ENCODE measurements at regions not wholly inside any gene's neighbourhood (a gene's known extent, or its start where the extent isn't known, plus 50 kb on each side); places are given as distances from the start of the nearest gene placed in this dataset.

DNA sequence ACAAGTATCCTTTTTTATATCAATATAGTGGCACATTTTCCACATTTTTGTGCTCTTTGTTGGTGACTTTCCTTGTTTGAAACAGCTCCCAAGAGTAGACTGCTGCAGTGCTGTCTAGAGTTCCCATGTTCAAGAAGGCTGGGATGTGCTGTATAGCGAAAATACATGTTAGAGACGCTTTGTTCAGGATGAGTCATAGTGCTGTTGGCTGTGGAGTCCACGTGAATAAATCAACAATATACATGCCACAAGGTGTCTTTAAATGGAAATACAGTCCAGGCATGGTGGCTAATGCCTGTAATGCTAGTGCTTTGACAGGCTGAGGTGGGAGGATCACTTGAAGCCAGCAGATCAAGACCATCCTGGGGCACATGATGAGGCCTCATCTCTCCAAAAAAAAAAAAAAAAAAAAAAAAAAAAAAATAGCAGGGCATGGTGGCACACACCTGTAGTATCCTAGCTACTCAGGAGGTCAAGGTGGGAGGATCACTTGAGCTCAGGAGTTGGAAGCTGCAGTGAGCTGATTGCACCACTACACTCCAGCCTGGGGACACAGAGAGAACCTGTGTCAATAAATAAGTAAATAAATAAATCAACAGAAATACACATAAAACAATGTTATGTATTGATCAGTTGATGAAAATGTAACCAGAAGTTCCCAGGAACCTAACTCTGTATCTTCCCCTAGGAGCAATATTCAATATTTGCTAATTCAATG is 256.8 kb upstream of the STS start:
- DNase-seq (ENCODE audit: low read depth in 1 of 2, low spot score in 1 of 2) = no peak
- in situ Hi-C loops (cut with HindIII; ENCODE audit: low pct_unique_long_range_greater_than_20kb, low sequenced_read_pairs) = no loop called here
- no peak for TF ChIP-seq JUND (IDR thresholded peaks at IDR 0.05; ENCODE audit: low read depth)

DNA sequence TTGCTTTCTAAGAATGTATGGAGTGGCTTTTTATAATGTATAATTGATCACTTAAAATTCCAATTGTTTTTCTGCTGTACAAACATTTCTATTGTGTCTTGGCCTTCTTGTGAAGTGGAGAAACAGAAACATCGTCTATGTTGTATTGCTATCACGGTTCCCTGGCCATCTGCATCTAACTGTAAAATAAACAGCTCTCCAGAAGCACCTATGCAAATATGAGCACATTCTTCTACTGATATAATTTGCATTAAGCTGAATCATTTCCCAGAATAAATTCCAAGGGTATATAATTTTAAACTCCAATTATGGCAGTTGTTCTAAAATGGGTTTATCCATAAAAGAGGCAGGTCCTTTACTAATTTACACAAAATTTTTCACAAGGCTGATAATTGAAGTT is 261.6 kb upstream of the STS start:
- no peak for DNase-seq (ENCODE audit: low read depth in 1 of 2, low spot score in 1 of 2)

DNA sequence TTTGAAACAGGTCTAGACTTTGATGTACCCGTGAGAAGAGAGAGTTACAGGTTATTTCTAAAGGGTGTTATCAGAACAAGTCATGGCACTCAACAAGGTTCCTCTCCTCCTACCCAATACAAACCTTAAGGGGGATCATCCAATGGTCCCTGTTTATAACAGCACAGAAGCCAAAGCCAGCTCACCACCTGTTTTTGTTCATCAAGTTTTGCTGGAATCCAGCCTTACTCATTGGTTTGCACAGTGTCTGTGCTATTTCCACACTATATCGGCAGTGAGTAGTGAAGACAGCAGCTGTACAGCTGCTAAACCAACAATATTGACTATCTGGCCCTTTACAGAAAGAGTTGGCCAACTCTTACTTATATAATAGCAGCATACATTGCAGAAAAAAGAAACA is 262.1 kb upstream of the STS start:
- no peak for TF ChIP-seq JUND (IDR thresholded peaks at IDR 0.05; ENCODE audit: low read depth)
- in situ Hi-C loops (cut with HindIII; ENCODE audit: low pct_unique_long_range_greater_than_20kb, low sequenced_read_pairs) = no loop called here
- no peak for DNase-seq (ENCODE audit: low read depth in 1 of 2, low spot score in 1 of 2)

More for the DNA sequence above, 261.6 kb upstream of the STS start:
- in situ Hi-C loops (cut with HindIII; ENCODE audit: low pct_unique_long_range_greater_than_20kb, low sequenced_read_pairs) = no loop called here
- no peak for TF ChIP-seq JUND (IDR thresholded peaks at IDR 0.05; ENCODE audit: low read depth)

DNA sequence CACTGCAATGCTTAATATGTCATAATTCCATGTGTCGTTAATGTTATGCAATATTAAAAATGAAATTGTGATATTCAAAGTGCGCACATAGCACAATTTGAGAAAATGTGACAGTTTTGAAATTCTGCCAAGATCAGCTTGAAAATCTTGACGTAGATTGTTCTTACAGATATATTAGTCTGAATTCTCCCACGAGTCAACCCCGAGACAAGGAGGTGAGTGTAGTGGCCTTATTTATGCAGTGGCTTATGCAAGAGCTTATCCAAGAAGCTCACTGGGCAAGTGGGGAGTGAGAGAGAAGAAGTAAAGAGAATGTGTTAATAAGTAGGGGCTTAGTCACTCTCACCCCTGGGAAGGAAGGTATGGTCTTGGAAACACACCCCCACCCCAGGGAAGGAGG is 286.1 kb upstream of the STS start:
- no peak for TF ChIP-seq JUND (IDR thresholded peaks at IDR 0.05; ENCODE audit: low read depth)
- in situ Hi-C loops (cut with HindIII; ENCODE audit: low pct_unique_long_range_greater_than_20kb, low sequenced_read_pairs) = no loop called here
- no peak for DNase-seq (ENCODE audit: low read depth in 1 of 2, low spot score in 1 of 2)

DNA sequence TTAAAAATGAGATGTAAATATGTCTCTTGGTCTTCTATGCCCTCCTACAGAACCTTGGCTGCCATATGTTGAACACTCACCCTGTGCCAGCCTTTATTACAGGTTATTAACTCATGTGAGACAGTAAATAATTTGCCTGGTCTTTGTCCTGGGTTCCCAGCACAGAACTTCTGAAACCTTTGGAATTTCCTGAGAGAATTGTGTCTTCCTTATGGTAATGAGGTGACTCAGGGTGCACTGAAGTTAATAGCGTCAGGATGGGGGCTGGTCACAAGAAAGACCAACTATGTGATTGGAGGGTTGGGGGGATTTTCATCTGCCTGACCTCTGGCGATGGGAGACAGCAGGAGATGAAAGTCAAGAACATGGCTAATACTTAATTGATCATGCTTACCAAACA is 289.8 kb upstream of the STS start:
- TF ChIP-seq JUND (IDR thresholded peaks at IDR 0.05; ENCODE audit: low read depth) = no peak
- no peak for DNase-seq (ENCODE audit: low read depth in 1 of 2, low spot score in 1 of 2)
- in situ Hi-C loops (cut with HindIII; ENCODE audit: low pct_unique_long_range_greater_than_20kb, low sequenced_read_pairs) = no loop called here

GRCh38 chrX:6856471-6856870 is 291.0 kb upstream of the STS start:
- in situ Hi-C loops (cut with HindIII; ENCODE audit: low pct_unique_long_range_greater_than_20kb, low sequenced_read_pairs) = no loop called here
- TF ChIP-seq JUND (IDR thresholded peaks at IDR 0.05; ENCODE audit: low read depth) = no peak
- DNase-seq (ENCODE audit: low read depth in 1 of 2, low spot score in 1 of 2) = no peak

DNA sequence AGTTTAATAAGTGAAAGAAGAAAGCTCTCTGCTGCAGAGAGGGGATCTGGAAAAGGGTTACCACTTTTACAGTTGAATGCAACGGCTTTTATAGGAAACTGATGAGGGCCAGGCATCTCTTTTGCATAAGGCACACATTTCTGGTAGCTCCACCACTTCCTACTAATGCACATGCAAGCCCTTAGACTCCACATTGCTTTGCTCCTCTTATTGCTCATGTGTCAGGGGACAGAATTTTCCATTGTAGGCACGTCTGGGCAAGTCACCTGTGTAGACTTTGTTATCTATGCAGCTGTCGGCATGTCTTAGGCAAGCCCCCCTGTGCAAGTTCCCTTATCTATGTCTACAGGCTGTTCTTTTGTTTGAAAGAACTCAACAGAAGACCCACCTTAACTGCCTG is 294.6 kb upstream of the STS start:
- no peak for TF ChIP-seq JUND (IDR thresholded peaks at IDR 0.05; ENCODE audit: low read depth)

GRCh38 chrX:6852121-6852520 is 295.4 kb upstream of the STS start:
- in situ Hi-C loops (cut with HindIII; ENCODE audit: low pct_unique_long_range_greater_than_20kb, low sequenced_read_pairs) = no loop called here
- TF ChIP-seq JUND (IDR thresholded peaks at IDR 0.05; ENCODE audit: low read depth) = no peak
- no peak for DNase-seq (ENCODE audit: low read depth in 1 of 2, low spot score in 1 of 2)

More for the DNA sequence above, 294.6 kb upstream of the STS start:
- in situ Hi-C loops (cut with HindIII; ENCODE audit: low pct_unique_long_range_greater_than_20kb, low sequenced_read_pairs) = no loop called here
- no peak for DNase-seq (ENCODE audit: low read depth in 1 of 2, low spot score in 1 of 2)

DNA sequence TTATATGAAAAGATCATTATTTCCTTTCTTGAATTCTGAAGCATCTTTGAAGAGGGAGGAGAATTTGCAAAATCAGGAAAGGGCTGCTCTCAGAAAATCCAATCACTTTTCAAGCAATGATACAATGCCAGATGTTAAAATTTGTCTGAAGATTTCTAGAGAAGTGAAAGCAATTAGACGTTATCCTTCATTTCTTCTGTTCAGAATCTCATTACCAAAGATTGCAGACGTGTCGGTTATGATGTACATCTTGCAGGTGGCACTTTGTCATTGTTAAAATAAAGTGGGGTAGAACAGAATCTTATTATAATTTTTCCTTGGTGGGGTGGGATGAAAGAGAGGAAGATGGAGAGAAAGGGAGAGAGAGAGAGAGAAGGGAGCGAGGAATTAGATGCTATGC is 296.4 kb upstream of the STS start:
- TF ChIP-seq JUND (IDR thresholded peaks at IDR 0.05; ENCODE audit: low read depth) = no peak
- no peak for DNase-seq (ENCODE audit: low read depth in 1 of 2, low spot score in 1 of 2)
- in situ Hi-C loops (cut with HindIII; ENCODE audit: low pct_unique_long_range_greater_than_20kb, low sequenced_read_pairs) = no loop called here

- DNase-seq (ENCODE audit: low read depth in 1 of 2, low spot score in 1 of 2) = no peak
- in situ Hi-C loops (cut with HindIII; ENCODE audit: low pct_unique_long_range_greater_than_20kb, low sequenced_read_pairs) = no loop called here
- TF ChIP-seq JUND (IDR thresholded peaks at IDR 0.05; ENCODE audit: low read depth) = no peak
Measured at GRCh38 chrX:6849716-6850414, 297.6 kb upstream of the STS start.

GRCh38 chrX:6832619-6833018 is 297.7 kb upstream of the VCX3A start:
- in situ Hi-C loops (cut with HindIII; ENCODE audit: low pct_unique_long_range_greater_than_20kb, low sequenced_read_pairs) = no loop called here
- TF ChIP-seq JUND (IDR thresholded peaks at IDR 0.05; ENCODE audit: low read depth) = no peak
- DNase-seq (ENCODE audit: low read depth in 1 of 2, low spot score in 1 of 2) = no peak

GRCh38 chrX:6826856-6827255 is 291.9 kb upstream of the VCX3A start:
- DNase-seq (ENCODE audit: low read depth in 1 of 2, low spot score in 1 of 2) = no peak
- in situ Hi-C loops (cut with HindIII; ENCODE audit: low pct_unique_long_range_greater_than_20kb, low sequenced_read_pairs) = no loop called here
- TF ChIP-seq JUND (IDR thresholded peaks at IDR 0.05; ENCODE audit: low read depth) = no peak

- in situ Hi-C loops (cut with HindIII; ENCODE audit: low pct_unique_long_range_greater_than_20kb, low sequenced_read_pairs) = no loop called here
- TF ChIP-seq JUND (IDR thresholded peaks at IDR 0.05; ENCODE audit: low read depth) = no peak
- no peak for DNase-seq (ENCODE audit: low read depth in 1 of 2, low spot score in 1 of 2)
Measured at GRCh38 chrX:6821730-6822129, 286.8 kb upstream of the VCX3A start.
